GM10248 (cell line): ENCODE measurements at regions not wholly inside any gene's neighbourhood (a gene's known extent, or its start where the extent isn't known, plus 50 kb on each side); places are given as distances from the start of the nearest gene placed in this dataset.
"Not testable (repeated sequence)": the region's sequence is repeated elsewhere in the genome, so short reads cannot be mapped to it uniquely, and the experiment has no call there.

Experiments
- CTCF ChIA-PET: fragments of 300-600 bp; sonication (Branson Sonifier 250); formaldehyde crosslinking; extraction: SDS; loops from one replicate; lab custom pipeline; 2021; ENCODE audit warnings: antibody characterized with exemption; lab: Yijun Ruan, JAX
- POLR2A ChIA-PET: fragments of 350-650 bp; sonication (Branson Sonifier 250); formaldehyde crosslinking; extraction: SDS; loops from one replicate; lab custom pipeline; 2020; ENCODE audit warnings: antibody characterized with exemption; lab: Yijun Ruan, JAX
- DNase-seq: peaks from one replicate; pipeline ENCODE4 v3.0.0; 2012; ENCODE audit errors: extremely low spot score
- TF ChIP-seq, protein P1 (sequence below): IDR thresholded peaks from 2 replicates; pipeline ENCODE4 v1.5.1; 2012; ENCODE audit warnings: mild to moderate bottlenecking, low read depth; ENCODE audit errors: extremely low read depth, missing control alignments, control extremely low read depth

GRCh38 chr20:53859684-53860083 is 210.7 kb downstream of the BCAS1 start:
- ChIA-PET CTCF (interaction anchor here (0.7 to 1.2 kb wide), 4 partner anchors 8 to 13 kb away, joined by 3 to 4 read pairs (median 4); no protein-coding TSS in a partner anchor), POLR2A (no interaction called here)
- TF ChIP-seq, protein P1, sequence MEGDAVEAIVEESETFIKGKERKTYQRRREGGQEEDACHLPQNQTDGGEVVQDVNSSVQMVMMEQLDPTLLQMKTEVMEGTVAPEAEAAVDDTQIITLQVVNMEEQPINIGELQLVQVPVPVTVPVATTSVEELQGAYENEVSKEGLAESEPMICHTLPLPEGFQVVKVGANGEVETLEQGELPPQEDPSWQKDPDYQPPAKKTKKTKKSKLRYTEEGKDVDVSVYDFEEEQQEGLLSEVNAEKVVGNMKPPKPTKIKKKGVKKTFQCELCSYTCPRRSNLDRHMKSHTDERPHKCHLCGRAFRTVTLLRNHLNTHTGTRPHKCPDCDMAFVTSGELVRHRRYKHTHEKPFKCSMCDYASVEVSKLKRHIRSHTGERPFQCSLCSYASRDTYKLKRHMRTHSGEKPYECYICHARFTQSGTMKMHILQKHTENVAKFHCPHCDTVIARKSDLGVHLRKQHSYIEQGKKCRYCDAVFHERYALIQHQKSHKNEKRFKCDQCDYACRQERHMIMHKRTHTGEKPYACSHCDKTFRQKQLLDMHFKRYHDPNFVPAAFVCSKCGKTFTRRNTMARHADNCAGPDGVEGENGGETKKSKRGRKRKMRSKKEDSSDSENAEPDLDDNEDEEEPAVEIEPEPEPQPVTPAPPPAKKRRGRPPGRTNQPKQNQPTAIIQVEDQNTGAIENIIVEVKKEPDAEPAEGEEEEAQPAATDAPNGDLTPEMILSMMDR: no peak
- DNase-seq: no peak

GRCh38 chr20:53859009-53859408 is 211.4 kb downstream of the BCAS1 start:
- DNase-seq, POLR2A ChIA-PET: not testable (repeated sequence)
- CTCF ChIA-PET: interaction anchor here (0.7 to 0.8 kb wide), 2 partner anchors 9 to 13 kb away, joined by 3 read pairs; no protein-coding TSS in a partner anchor

DNA sequence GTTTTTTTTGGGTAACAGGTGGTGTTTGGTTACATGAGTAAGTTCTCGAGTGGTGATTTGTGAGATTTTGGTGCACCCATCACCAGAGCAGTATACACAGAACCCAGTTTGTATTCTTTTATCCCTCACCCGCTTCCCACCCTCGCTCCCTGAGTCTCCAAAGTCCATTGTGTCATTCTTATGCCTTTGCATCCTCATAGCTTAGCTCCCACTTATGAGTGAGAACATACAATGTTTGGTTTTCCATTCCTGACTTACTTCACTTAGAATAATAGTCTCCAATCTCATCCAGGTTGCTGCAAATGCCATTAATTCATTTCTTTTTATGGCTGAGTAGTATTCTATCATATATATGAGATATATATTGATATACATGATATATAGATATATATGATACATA is 211.9 kb downstream of the BCAS1 start:
- POLR2A ChIA-PET, DNase-seq: not testable (repeated sequence)
- CTCF ChIA-PET: interaction anchor here (1.6 to 2.6 kb wide), 2 partner anchors 11 to 45 kb away, joined by 3 to 11 read pairs; no protein-coding TSS in a partner anchor

- CTCF ChIA-PET: interaction anchor here (0.8 to 2.6 kb wide), 6 partner anchors 7 to 57 kb away, joined by 3 to 11 read pairs (median 4); no protein-coding TSS in a partner anchor
- POLR2A ChIA-PET: no interaction called here
- no peak for DNase-seq
Measured at GRCh38 chr20:53857723-53858236, 212.6 kb downstream of the BCAS1 start.

GRCh38 chr20:53856300-53857295 is 213.8 kb downstream of the BCAS1 start:
- POLR2A ChIA-PET: no interaction called here
- TF ChIP-seq, protein P1: no peak
- CTCF ChIA-PET: interaction anchor here (0.8 to 2.6 kb wide), 5 partner anchors 8 to 58 kb away, joined by 3 to 11 read pairs (median 4); no protein-coding TSS in a partner anchor
- no peak for DNase-seq

More at GRCh38 chr20:53857723-53858236, 212.6 kb downstream of the BCAS1 start:
- TF ChIP-seq, protein P1: no peak

DNA sequence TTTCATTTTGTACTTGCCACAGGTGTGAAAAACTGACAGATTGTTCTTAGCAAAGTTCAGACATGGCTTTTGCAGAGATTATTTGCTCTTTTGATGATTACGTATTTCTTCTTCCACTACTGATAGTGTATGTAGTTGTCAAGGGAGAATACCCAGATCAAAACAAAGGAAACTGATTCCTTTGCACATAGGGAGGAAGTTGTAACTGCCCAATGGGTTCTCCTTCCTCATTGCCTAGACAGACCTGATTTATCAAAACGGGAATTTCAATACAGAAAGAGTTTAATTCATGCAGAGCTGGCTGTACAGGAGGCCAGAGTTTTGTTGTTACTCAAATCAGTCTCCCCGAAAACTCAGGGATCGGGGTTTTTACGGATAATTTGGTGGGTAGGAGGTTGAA is 214.7 kb downstream of the BCAS1 start:
- POLR2A ChIA-PET: no interaction called here
- CTCF ChIA-PET: interaction anchor here (2.3 kb wide), 1 partner anchor 9 kb away, joined by 9 read pairs; no protein-coding TSS in a partner anchor
- TF ChIP-seq, protein P1: no peak

DNA sequence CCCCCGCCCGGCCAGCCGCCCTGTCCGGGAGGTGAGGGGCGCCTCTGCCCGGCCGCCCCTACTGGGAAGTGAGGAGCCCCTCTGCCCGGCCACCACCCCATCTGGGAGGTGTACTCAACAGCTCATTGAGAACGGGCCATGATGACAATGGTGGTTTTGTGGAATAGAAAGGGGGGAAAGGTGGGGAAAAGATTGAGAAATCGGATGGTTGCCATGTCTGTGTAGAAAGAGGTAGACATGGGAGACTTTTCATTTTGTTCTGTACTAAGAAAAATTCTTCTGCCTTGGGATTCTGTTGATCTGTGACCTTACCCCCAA is 215.8 kb downstream of the BCAS1 start:
- CTCF ChIA-PET, DNase-seq, POLR2A ChIA-PET: not testable (repeated sequence)

More for the DNA sequence above, 214.7 kb downstream of the BCAS1 start:
- DNase-seq: no peak
